HEK293 (cell line): ENCODE measurements at regions not wholly inside any gene's neighbourhood (a gene's known extent, or its start where the extent isn't known, plus 50 kb on each side); places are given as distances from the start of the nearest gene placed in this dataset.
A peak's percentile ranks its signal among the peaks of the same experiment; 100 is the strongest.

Experiments used
- ATF2 ChIP-seq: fragments of 450-650 bp; formaldehyde crosslinking; IDR thresholded peaks from 2 replicates; pipeline ENCODE4 v1.5.1; 2016; ENCODE audit warnings: missing biosample characterization, missing genetic modification characterization, low read depth
- BCL11B ChIP-seq: fragments of 450-650 bp; formaldehyde crosslinking; IDR thresholded peaks from 2 replicates; pipeline ENCODE4 v1.5.1; 2016; ENCODE audit warnings: low read depth, missing biosample characterization, missing genetic modification characterization
- GFI1B ChIP-seq: fragments of 450-650 bp; formaldehyde crosslinking; IDR thresholded peaks from 2 replicates; pipeline ENCODE4 v1.5.1; 2016; ENCODE audit warnings: missing biosample characterization, missing genetic modification characterization
- GLI4 ChIP-seq: fragments of 450-650 bp; formaldehyde crosslinking; IDR thresholded peaks from 2 replicates; pipeline ENCODE4 v1.5.1; 2016; ENCODE audit warnings: missing biosample characterization, missing genetic modification characterization
- GLIS1 ChIP-seq: fragments of 450-650 bp; formaldehyde crosslinking; IDR thresholded peaks from 2 replicates; pipeline ENCODE4 v1.5.1; 2016; ENCODE audit warnings: missing biosample characterization, missing genetic modification characterization
- KLF9 ChIP-seq: fragments of 450-650 bp; formaldehyde crosslinking; IDR thresholded peaks from 2 replicates; pipeline ENCODE4 v1.5.1; 2016; ENCODE audit warnings: missing biosample characterization, missing genetic modification characterization, low read depth
- SCRT1 ChIP-seq: fragments of 450-650 bp; formaldehyde crosslinking; IDR thresholded peaks from 2 replicates; pipeline ENCODE4 v1.5.1; 2016; ENCODE audit warnings: missing biosample characterization, missing genetic modification characterization, borderline replicate concordance
- SCRT2 ChIP-seq: fragments of 450-650 bp; formaldehyde crosslinking; IDR thresholded peaks from 2 replicates; pipeline ENCODE4 v1.5.1; 2016; ENCODE audit warnings: missing biosample characterization, missing genetic modification characterization
- TCF7L2 ChIP-seq: IDR thresholded peaks from 2 replicates; pipeline ENCODE4 v1.6.1; 2011; ENCODE audit warnings: low read depth, mild to moderate bottlenecking, inconsistent platforms, low read length, moderate library complexity, borderline replicate concordance
- YY1 ChIP-seq: fragments of 450-650 bp; formaldehyde crosslinking; IDR thresholded peaks from 2 replicates; pipeline ENCODE4 v1.5.1; 2018; ENCODE audit warnings: missing biosample characterization, missing genetic modification characterization
- ZBTB20 ChIP-seq: fragments of 450-650 bp; formaldehyde crosslinking; IDR thresholded peaks from 2 replicates; pipeline ENCODE4 v1.5.1; 2016; ENCODE audit warnings: missing biosample characterization, missing genetic modification characterization
- ZFP3 ChIP-seq: fragments of 450-650 bp; formaldehyde crosslinking; IDR thresholded peaks from 2 replicates; pipeline ENCODE4 v1.5.1; 2016; ENCODE audit warnings: low read depth, missing biosample characterization, missing genetic modification characterization
- ZFP41 ChIP-seq: fragments of 450-650 bp; formaldehyde crosslinking; IDR thresholded peaks from 2 replicates; pipeline ENCODE4 v1.5.1; 2016; ENCODE audit warnings: missing biosample characterization, missing genetic modification characterization, borderline replicate concordance
- ZNF157 ChIP-seq: fragments of 450-650 bp; formaldehyde crosslinking; IDR thresholded peaks from 2 replicates; pipeline ENCODE4 v1.5.1; 2016; ENCODE audit warnings: missing biosample characterization, missing genetic modification characterization
- ZNF211 ChIP-seq: fragments of 450-650 bp; formaldehyde crosslinking; IDR thresholded peaks from 2 replicates; pipeline ENCODE4 v1.5.1; 2016; ENCODE audit warnings: low read depth, missing biosample characterization, missing genetic modification characterization
- ZNF23 ChIP-seq: fragments of 450-650 bp; formaldehyde crosslinking; IDR thresholded peaks from 2 replicates; pipeline ENCODE4 v1.5.1; 2016; ENCODE audit warnings: missing biosample characterization, missing genetic modification characterization, borderline replicate concordance
- ZNF24 ChIP-seq: fragments of 450-650 bp; formaldehyde crosslinking; IDR thresholded peaks from 2 replicates; pipeline ENCODE4 v1.5.1; 2016; ENCODE audit warnings: missing biosample characterization, missing genetic modification characterization
- ZNF324 ChIP-seq: fragments of 450-650 bp; formaldehyde crosslinking; IDR thresholded peaks from 2 replicates; pipeline ENCODE4 v1.5.1; 2016; ENCODE audit warnings: missing biosample characterization, missing genetic modification characterization
- ZNF335 ChIP-seq: fragments of 450-650 bp; formaldehyde crosslinking; conservative IDR thresholded peaks from 2 replicates; pipeline ENCODE4 v1.5.1; 2016; ENCODE audit warnings: missing biosample characterization, missing genetic modification characterization
- ZNF544 ChIP-seq: fragments of 450-650 bp; formaldehyde crosslinking; IDR thresholded peaks from 2 replicates; pipeline ENCODE4 v1.5.0; 2017; ENCODE audit warnings: missing biosample characterization, missing genetic modification characterization
- ZNF548 ChIP-seq: fragments of 450-650 bp; formaldehyde crosslinking; IDR thresholded peaks from 2 replicates; pipeline ENCODE4 v1.5.1; 2016; ENCODE audit warnings: missing biosample characterization, missing genetic modification characterization
- ZNF549 ChIP-seq: fragments of 450-650 bp; IDR thresholded peaks from 2 replicates; pipeline ENCODE4 v1.5.1; 2018; ENCODE audit warnings: missing biosample characterization, missing genetic modification characterization, mild to moderate bottlenecking, inconsistent platforms, moderate library complexity
- ZNF560 ChIP-seq: fragments of 450-650 bp; formaldehyde crosslinking; IDR thresholded peaks from 2 replicates; pipeline ENCODE4 v1.5.1; 2017; ENCODE audit warnings: missing biosample characterization, missing genetic modification characterization, borderline replicate concordance
- ZNF654 ChIP-seq: fragments of 450-650 bp; formaldehyde crosslinking; IDR thresholded peaks from 2 replicates; pipeline ENCODE4 v1.5.1; 2016; ENCODE audit warnings: low read depth, missing biosample characterization, missing genetic modification characterization
- ZNF76 ChIP-seq: fragments of 450-650 bp; formaldehyde crosslinking; IDR thresholded peaks from 2 replicates; pipeline ENCODE4; 2016; ENCODE audit warnings: low read depth, missing biosample characterization, missing genetic modification characterization, borderline replicate concordance
- ZNF776 ChIP-seq: fragments of 450-650 bp; formaldehyde crosslinking; IDR thresholded peaks from 2 replicates; pipeline ENCODE4 v1.5.0; 2017; ENCODE audit warnings: missing biosample characterization, missing genetic modification characterization, borderline replicate concordance
- ZNF785 ChIP-seq: fragments of 450-650 bp; formaldehyde crosslinking; IDR thresholded peaks from 2 replicates; pipeline ENCODE4 v1.5.1; 2016; ENCODE audit warnings: missing biosample characterization, missing genetic modification characterization
- ZNF830 ChIP-seq: fragments of 450-650 bp; IDR thresholded peaks from 2 replicates; pipeline ENCODE4 v1.5.0; 2018; ENCODE audit warnings: missing biosample characterization, missing genetic modification characterization, low read depth, mild to moderate bottlenecking, moderate library complexity
- ZSCAN16 ChIP-seq: fragments of 450-650 bp; formaldehyde crosslinking; IDR thresholded peaks from 2 replicates; pipeline ENCODE4 v1.5.1; 2016; ENCODE audit warnings: missing biosample characterization, missing genetic modification characterization
- ZXDB ChIP-seq: fragments of 450-650 bp; formaldehyde crosslinking; IDR thresholded peaks from 2 replicates; pipeline ENCODE4 v1.5.1; 2016; ENCODE audit warnings: missing biosample characterization, missing genetic modification characterization
- TF ChIP-seq, protein P1 (sequence below): fragments of 450-650 bp; formaldehyde crosslinking; IDR thresholded peaks from 2 replicates; pipeline ENCODE4 v1.5.1; 2016; ENCODE audit warnings: missing biosample characterization, missing genetic modification characterization
- TF ChIP-seq, protein P2 (sequence below): fragments of 450-650 bp; formaldehyde crosslinking; IDR thresholded peaks from 2 replicates; pipeline ENCODE4 v1.5.1; 2016; ENCODE audit warnings: missing biosample characterization, missing genetic modification characterization
- TF ChIP-seq, protein P3 (sequence below): fragments of 450-650 bp; formaldehyde crosslinking; IDR thresholded peaks from 2 replicates; pipeline ENCODE4 v1.5.0; 2017; ENCODE audit warnings: missing biosample characterization, missing genetic modification characterization, borderline replicate concordance

- TF ChIP-seq ZNF549 (tag by site-specific recombination) (no peak), ZNF211 (tag by site-specific recombination) (no peak), ZSCAN16 (no peak), ATF2 (tag by site-specific recombination) (no peak), ZNF335 (no peak), TCF7L2 (no peak), ZNF23 (no peak), GFI1B (tag by site-specific recombination) (no peak), SCRT2 (tag by site-specific recombination) (no peak), ZNF324 (tag by site-specific recombination) (no peak), ZNF76 (no peak), GLIS1 (no peak), YY1 (tag by site-specific recombination) (no peak), ZNF830 (tag by site-specific recombination) (no peak), ZNF24 (tag by site-specific recombination) (no peak), ZFP41 (tag by site-specific recombination) (no peak), SCRT1 (no peak), ZBTB20 (tag by site-specific recombination) (no peak), ZFP3 (tag by site-specific recombination) (no peak), ZNF785 (tag by site-specific recombination) (no peak), ZNF654 (peak; percentile 27; the same call in 1 of the 2 replicates), BCL11B (tag by site-specific recombination) (no peak), ZNF776 (tag by site-specific recombination) (no peak), ZNF548 (tag by site-specific recombination) (no peak), ZNF544 (no peak), GLI4 (tag by site-specific recombination) (no peak), ZXDB (tag by site-specific recombination) (0 out of 2 replicates have a peak, but pooled peaks have one; percentile 31), ZNF157 (no peak), KLF9 (tag by site-specific recombination) (no peak), ZNF560 (tag by site-specific recombination) (0 out of 2 replicates have a peak, but pooled peaks have one; percentile 29)
- TF ChIP-seq, protein P1, sequence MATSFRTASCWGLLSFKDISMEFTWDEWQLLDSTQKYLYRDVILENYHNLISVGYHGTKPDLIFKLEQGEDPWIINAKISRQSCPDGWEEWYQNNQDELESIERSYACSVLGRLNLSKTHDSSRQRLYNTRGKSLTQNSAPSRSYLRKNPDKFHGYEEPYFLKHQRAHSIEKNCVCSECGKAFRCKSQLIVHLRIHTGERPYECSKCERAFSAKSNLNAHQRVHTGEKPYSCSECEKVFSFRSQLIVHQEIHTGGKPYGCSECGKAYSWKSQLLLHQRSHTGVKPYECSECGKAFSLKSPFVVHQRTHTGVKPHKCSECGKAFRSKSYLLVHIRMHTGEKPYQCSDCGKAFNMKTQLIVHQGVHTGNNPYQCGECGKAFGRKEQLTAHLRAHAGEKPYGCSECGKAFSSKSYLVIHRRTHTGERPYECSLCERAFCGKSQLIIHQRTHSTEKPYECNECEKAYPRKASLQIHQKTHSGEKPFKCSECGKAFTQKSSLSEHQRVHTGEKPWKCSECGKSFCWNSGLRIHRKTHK (tag by site-specific recombination) = no peak
- TF ChIP-seq, protein P2, sequence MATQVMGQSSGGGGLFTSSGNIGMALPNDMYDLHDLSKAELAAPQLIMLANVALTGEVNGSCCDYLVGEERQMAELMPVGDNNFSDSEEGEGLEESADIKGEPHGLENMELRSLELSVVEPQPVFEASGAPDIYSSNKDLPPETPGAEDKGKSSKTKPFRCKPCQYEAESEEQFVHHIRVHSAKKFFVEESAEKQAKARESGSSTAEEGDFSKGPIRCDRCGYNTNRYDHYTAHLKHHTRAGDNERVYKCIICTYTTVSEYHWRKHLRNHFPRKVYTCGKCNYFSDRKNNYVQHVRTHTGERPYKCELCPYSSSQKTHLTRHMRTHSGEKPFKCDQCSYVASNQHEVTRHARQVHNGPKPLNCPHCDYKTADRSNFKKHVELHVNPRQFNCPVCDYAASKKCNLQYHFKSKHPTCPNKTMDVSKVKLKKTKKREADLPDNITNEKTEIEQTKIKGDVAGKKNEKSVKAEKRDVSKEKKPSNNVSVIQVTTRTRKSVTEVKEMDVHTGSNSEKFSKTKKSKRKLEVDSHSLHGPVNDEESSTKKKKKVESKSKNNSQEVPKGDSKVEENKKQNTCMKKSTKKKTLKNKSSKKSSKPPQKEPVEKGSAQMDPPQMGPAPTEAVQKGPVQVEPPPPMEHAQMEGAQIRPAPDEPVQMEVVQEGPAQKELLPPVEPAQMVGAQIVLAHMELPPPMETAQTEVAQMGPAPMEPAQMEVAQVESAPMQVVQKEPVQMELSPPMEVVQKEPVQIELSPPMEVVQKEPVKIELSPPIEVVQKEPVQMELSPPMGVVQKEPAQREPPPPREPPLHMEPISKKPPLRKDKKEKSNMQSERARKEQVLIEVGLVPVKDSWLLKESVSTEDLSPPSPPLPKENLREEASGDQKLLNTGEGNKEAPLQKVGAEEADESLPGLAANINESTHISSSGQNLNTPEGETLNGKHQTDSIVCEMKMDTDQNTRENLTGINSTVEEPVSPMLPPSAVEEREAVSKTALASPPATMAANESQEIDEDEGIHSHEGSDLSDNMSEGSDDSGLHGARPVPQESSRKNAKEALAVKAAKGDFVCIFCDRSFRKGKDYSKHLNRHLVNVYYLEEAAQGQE (tag by site-specific recombination) = peak; percentile 56; the same call in 1 of the 2 replicates
- TF ChIP-seq, protein P3, sequence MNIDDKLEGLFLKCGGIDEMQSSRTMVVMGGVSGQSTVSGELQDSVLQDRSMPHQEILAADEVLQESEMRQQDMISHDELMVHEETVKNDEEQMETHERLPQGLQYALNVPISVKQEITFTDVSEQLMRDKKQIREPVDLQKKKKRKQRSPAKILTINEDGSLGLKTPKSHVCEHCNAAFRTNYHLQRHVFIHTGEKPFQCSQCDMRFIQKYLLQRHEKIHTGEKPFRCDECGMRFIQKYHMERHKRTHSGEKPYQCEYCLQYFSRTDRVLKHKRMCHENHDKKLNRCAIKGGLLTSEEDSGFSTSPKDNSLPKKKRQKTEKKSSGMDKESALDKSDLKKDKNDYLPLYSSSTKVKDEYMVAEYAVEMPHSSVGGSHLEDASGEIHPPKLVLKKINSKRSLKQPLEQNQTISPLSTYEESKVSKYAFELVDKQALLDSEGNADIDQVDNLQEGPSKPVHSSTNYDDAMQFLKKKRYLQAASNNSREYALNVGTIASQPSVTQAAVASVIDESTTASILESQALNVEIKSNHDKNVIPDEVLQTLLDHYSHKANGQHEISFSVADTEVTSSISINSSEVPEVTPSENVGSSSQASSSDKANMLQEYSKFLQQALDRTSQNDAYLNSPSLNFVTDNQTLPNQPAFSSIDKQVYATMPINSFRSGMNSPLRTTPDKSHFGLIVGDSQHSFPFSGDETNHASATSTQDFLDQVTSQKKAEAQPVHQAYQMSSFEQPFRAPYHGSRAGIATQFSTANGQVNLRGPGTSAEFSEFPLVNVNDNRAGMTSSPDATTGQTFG (tag by site-specific recombination) = no peak
These were observed 982.9 kb downstream of the TFAP2A start (continued) for GRCh38 chr6:9431945-9432344.
